ENCODE measurements at regions not wholly inside any gene's neighbourhood (a gene's known extent, or its start where the extent isn't known, plus 50 kb on each side); places are given as distances from the start of the nearest gene placed in this dataset.

GRCh38 chr5:17897776-17898175 is 263.5 kb downstream of the TAF11L14 start:
- Histone ChIP-seq H3K79me2 (ENCODE audit: control insufficient read depth, insufficient read depth, low read length) (no peaks in the 10 kb centered on the region), H2AFZ (ENCODE audit: low read depth, low read length) (no peak overlapping the region), H3K4me1 (replicated peaks in 1 of 2; ENCODE audit: control insufficient read depth in 2 of 2, insufficient read depth in 2 of 2, low read length in 2 of 2) (no peaks in the 10 kb centered on the region), H3K27ac (ENCODE audit: extremely low read depth, low read depth, low read length) (no peak overlapping the region), H3K36me3 (ENCODE audit: control insufficient read depth, insufficient read depth, low read length) (no peaks in the 10 kb centered on the region), H3K4me3 (no peak overlapping the region), H4K20me1 (replicated peaks; ENCODE audit: control insufficient read depth, insufficient read depth, low read length) (no peaks in the 10 kb centered on the region), H3K27me3 (ENCODE audit: control insufficient read depth in 2 of 2, insufficient read depth in 2 of 2, low read length in 2 of 2) (no peaks in the 10 kb centered on the region), H3K9me3 (replicated peaks; ENCODE audit: control insufficient read depth, insufficient read depth, low read depth, low read length) (no peaks in the 10 kb centered on the region; the same call in 1 of the 2 replicates), H3K4me2 (ENCODE audit: insufficient read depth, low read length) (no peak overlapping the region), H3K9me1 (ENCODE audit: control insufficient read depth, insufficient read depth, low read length) (no peaks in the 10 kb centered on the region), H3K9ac (ENCODE audit: insufficient read depth in 1 of 2, low read depth in 2 of 2, low read length in 2 of 2) (no peak overlapping the region)
- ChIA-PET CTCF (ENCODE audit: low intra/inter-chr PET ratio) (no interaction called here), POLR2A (no interaction called here)
- intact Hi-C loops (cut with micrococcal nuclease) = no loop called here
- in situ Hi-C loops (cut with MboI) = no loop called here
- ATAC-seq (no peak), DNase-seq (ENCODE audit: extremely low read depth in 1 of 4, low spot score in 3 of 4) (no peak), FAIRE-seq (no peak)
- BruUV-seq (replicated peaks) = no TSS peak
- 2% methylated on average over 4 of the region's 4 CpGs for WGBS (ENCODE audit: insufficient coverage, low coverage, missing lambda C conversion rate)
- TF ChIP-seq TARDBP (IDR thresholded peaks at IDR 0.05) = no peak
- TF ChIP-seq FOXJ2 (tag; IDR thresholded peaks at IDR 0.05) = no peak
- TF ChIP-seq, protein P1, sequence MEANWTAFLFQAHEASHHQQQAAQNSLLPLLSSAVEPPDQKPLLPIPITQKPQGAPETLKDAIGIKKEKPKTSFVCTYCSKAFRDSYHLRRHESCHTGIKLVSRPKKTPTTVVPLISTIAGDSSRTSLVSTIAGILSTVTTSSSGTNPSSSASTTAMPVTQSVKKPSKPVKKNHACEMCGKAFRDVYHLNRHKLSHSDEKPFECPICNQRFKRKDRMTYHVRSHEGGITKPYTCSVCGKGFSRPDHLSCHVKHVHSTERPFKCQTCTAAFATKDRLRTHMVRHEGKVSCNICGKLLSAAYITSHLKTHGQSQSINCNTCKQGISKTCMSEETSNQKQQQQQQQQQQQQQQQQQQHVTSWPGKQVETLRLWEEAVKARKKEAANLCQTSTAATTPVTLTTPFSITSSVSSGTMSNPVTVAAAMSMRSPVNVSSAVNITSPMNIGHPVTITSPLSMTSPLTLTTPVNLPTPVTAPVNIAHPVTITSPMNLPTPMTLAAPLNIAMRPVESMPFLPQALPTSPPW (CRISPR knock-in tag; IDR thresholded peaks at IDR 0.05) = no peak
- no peak for TF ChIP-seq MAFK (IDR thresholded peaks at IDR 0.05; ENCODE audit: low read length)
- TF ChIP-seq ZNF184 (CRISPR knock-in tag; IDR thresholded peaks at IDR 0.05) = no peak
- TF ChIP-seq CEBPG (CRISPR knock-in tag; IDR thresholded peaks at IDR 0.05) = no peak
- TF ChIP-seq CEBPG (tag; conservative IDR thresholded peaks at IDR 0.05 in 1 of 2, IDR thresholded peaks at IDR 0.05 in 1 of 2) = no peak
- no peak for TF ChIP-seq KAT2B (IDR thresholded peaks at IDR 0.05; ENCODE audit: low read depth, low read length)
- no peak for TF ChIP-seq MXD1 (CRISPR knock-in tag; IDR thresholded peaks at IDR 0.05; ENCODE audit: borderline replicate concordance, poor library complexity, severe bottlenecking)
- TF ChIP-seq NELFE (IDR thresholded peaks at IDR 0.05; ENCODE audit: insufficient read depth, insufficient read length) = no peak
- no peak for TF ChIP-seq EGR1 (conservative IDR thresholded peaks at IDR 0.05)
- TF ChIP-seq, protein P2, sequence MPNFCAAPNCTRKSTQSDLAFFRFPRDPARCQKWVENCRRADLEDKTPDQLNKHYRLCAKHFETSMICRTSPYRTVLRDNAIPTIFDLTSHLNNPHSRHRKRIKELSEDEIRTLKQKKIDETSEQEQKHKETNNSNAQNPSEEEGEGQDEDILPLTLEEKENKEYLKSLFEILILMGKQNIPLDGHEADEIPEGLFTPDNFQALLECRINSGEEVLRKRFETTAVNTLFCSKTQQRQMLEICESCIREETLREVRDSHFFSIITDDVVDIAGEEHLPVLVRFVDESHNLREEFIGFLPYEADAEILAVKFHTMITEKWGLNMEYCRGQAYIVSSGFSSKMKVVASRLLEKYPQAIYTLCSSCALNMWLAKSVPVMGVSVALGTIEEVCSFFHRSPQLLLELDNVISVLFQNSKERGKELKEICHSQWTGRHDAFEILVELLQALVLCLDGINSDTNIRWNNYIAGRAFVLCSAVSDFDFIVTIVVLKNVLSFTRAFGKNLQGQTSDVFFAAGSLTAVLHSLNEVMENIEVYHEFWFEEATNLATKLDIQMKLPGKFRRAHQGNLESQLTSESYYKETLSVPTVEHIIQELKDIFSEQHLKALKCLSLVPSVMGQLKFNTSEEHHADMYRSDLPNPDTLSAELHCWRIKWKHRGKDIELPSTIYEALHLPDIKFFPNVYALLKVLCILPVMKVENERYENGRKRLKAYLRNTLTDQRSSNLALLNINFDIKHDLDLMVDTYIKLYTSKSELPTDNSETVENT (CRISPR knock-in tag; IDR thresholded peaks at IDR 0.05) = no peak
- no peak for TF ChIP-seq ZNF263 (CRISPR knock-in tag; IDR thresholded peaks at IDR 0.05; ENCODE audit: borderline replicate concordance)
- no peak for TF ChIP-seq E2F4 (CRISPR knock-in tag; IDR thresholded peaks at IDR 0.05; ENCODE audit: low read depth)
- TF ChIP-seq ARID2 (IDR thresholded peaks at IDR 0.05) = no peak
- no peak for TF ChIP-seq ZFP91 (CRISPR knock-in tag; IDR thresholded peaks at IDR 0.05)
- no peak for TF ChIP-seq ETV6 (IDR thresholded peaks at IDR 0.05; ENCODE audit: borderline replicate concordance in 1 of 2, low read depth in 2 of 2, low read length in 1 of 2)
- TF ChIP-seq ETV6 (CRISPR knock-in tag; IDR thresholded peaks at IDR 0.05; ENCODE audit: borderline replicate concordance) = no peak
